ENCODE measurements at regions not wholly inside any gene's neighbourhood (a gene's known extent, or its start where the extent isn't known, plus 50 kb on each side); places are given as distances from the start of the nearest gene placed in this dataset.
"Not testable (repeated sequence)": the region's sequence is repeated elsewhere in the genome, so short reads cannot be mapped to it uniquely, and the experiment has no call there.

GRCh38 chr4:103256068-103256467 lies 57.9 kb upstream of the CENPE start:
- H3K9ac ChIP-seq (ENCODE audit: insufficient read depth, low read depth, low read length): peak overlapping the region; percentile 66
- FAIRE-seq; H3K36me3 ChIP-seq (replicated peaks in 1 of 2; ENCODE audit: control insufficient read depth in 1 of 2, insufficient read depth in 2 of 2, low read length in 2 of 2); H3K9me3 ChIP-seq (ENCODE audit: low read length); in situ Hi-C loops (cut with HindIII; ENCODE audit: extremely low pct_ligation_motif_present, low pct_unique_long_range_greater_than_20kb); BruUV-seq (replicated peaks); H4K20me1 ChIP-seq (ENCODE audit: insufficient read depth, low read length); ATAC-seq; H2AFZ ChIP-seq (ENCODE audit: low read length); H3K4me1 ChIP-seq (ENCODE audit: insufficient read depth, low read length); CTCF ChIA-PET (ENCODE audit: low intra/inter-chr PET ratio, low total read pairs); H3K27me3 ChIP-seq (ENCODE audit: control insufficient read depth in 1 of 2, insufficient read depth in 2 of 2, low read length in 2 of 2): not testable (repeated sequence)
- intact Hi-C loops (cut with micrococcal nuclease; ENCODE audit: unreplicated experiment): loop anchor here (5.0 kb wide), 1 partner anchor 51 kb away; no protein-coding TSS in a partner anchor
- peak; percentile 15 for DNase-seq (ENCODE audit: low spot score)
- peaks cover 16% of the 10 kb centered on the region for H3K79me2 ChIP-seq (ENCODE audit: insufficient read depth, low read length)
- H3K4me2 ChIP-seq (ENCODE audit: low read depth, low read length): peak overlapping the region; percentile 55
- WGBS (ENCODE audit: low lambda C conversion rate): 68% methylated on average over 13 of the region's 16 CpGs
- H3K27ac ChIP-seq (ENCODE audit: extremely low read length, insufficient read depth, low read length): peak overlapping the region; percentile 64
- TF ChIP-seq GABPB1 (CRISPR knock-in tag; IDR thresholded peaks at IDR 0.05) (peak; percentile 34; the same call in 1 of the 2 replicates), YEATS4 (CRISPR knock-in tag; IDR thresholded peaks at IDR 0.05; ENCODE audit: borderline replicate concordance) (peak; percentile 29; the same call in 1 of the 2 replicates), SAP130 (CRISPR knock-in tag; IDR thresholded peaks at IDR 0.05; ENCODE audit: low read depth) (0 out of 2 replicates have a peak, but pooled peaks have one; percentile 26), HOXA3 (CRISPR knock-in tag; IDR thresholded peaks at IDR 0.05) (peak; percentile 47), YY1 (IDR thresholded peaks at IDR 0.05; ENCODE audit: insufficient read depth, insufficient replicate concordance, low read depth, low read length) (peak; percentile 47)
- POLR2A ChIA-PET: interaction anchor here (1.6 kb wide), 1 partner anchor 51 kb away, joined by 4 read pairs; no protein-coding TSS in a partner anchor
- H3K4me3 ChIP-seq (replicated peaks in 1 of 3; ENCODE audit: insufficient read depth in 1 of 3, low read depth in 2 of 3, low read length in 3 of 3): peak overlapping the region; percentile 56 to 70 (median 59)

Measured in HepG2 (cell line).